ENCODE measurements at regions not wholly inside any gene's neighbourhood (a gene's known extent, or its start where the extent isn't known, plus 50 kb on each side); places are given as distances from the start of the nearest gene placed in this dataset.

GRCh38 chr13:88649855-88650254 is 978.7 kb downstream of the SLITRK5 start:
- TF ChIP-seq CTCF (IDR thresholded peaks at IDR 0.05), result no peak
- TF ChIP-seq POLR2A (IDR thresholded peaks at IDR 0.05), result no peak
- TF ChIP-seq POLR2AphosphoS5 (IDR thresholded peaks at IDR 0.05), result no peak
